HG03280 (cell line): ENCODE measurements at regions not wholly inside any gene's neighbourhood (a gene's known extent, or its start where the extent isn't known, plus 50 kb on each side); places are given as distances from the start of the nearest gene placed in this dataset.

Experiments used
- ATAC-seq: cut with Tn5 transposase; IDR thresholded peaks from one replicate; pipeline ENCODE4 v1.9.1; 2021; ENCODE audit warnings: mild to moderate bottlenecking, moderate library complexity; ENCODE audit not compliant: unreplicated experiment

DNA sequence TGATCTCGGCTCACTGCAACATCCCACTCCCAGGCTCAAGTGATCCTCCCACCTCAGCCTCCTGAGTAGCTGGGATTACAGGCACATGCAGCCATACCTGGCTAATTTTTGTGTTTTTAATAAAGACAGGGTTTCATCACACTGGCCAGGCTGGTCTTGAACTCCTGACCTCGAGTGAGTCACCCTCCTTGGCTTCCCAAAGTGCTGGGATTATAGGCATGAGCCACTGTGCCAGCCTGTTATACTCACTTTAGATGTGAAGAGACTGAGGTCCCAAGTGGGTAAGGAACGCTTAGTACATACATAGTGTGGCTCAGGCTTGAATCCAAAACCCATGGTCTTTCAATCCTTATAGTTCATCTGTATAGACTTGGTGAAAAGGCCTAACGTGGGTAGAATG is 63.7 kb upstream of the EPS8L3 start:
- no peak for ATAC-seq

DNA sequence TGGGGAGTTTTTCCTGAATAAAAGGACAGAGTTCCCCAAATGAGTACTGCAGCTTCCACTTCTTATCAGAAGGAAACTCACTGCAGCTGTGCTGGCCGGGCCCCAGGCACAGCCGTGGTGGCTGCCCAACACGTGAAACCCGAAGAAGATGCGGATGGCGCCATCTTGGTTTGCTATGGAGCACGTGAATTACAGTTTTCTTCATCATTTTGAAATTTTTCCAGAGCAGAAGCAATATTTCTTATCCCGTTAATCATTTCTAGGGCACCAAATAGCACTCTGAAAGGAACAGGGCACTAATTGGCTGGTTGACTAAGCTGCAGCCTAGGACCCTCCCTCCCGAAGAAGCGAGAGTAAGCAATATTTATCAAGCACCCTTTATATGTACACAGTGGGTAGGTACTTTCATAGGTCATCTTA is 63.2 kb upstream of the EPS8L3 start:
- ATAC-seq, result no peak

DNA sequence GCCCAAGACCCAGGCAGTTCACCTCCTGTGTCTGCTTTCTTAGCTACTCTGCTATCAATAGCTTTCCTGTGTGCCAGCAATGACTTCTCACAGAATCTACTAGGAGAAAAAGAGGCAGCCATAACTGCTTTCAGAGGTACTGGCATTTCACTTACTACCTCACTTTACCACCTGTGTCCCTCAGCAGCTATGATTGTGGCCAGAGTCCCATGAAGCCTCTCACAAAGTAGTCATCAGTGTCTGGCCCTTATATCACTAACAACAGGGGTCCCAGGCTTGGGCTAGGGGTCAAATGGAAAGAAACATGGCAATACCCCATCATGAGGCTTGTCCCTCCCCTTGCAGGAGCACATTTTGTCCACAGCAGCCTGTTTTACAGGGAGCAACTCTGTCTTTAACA is 62.7 kb upstream of the EPS8L3 start:
- ATAC-seq, result no peak

DNA sequence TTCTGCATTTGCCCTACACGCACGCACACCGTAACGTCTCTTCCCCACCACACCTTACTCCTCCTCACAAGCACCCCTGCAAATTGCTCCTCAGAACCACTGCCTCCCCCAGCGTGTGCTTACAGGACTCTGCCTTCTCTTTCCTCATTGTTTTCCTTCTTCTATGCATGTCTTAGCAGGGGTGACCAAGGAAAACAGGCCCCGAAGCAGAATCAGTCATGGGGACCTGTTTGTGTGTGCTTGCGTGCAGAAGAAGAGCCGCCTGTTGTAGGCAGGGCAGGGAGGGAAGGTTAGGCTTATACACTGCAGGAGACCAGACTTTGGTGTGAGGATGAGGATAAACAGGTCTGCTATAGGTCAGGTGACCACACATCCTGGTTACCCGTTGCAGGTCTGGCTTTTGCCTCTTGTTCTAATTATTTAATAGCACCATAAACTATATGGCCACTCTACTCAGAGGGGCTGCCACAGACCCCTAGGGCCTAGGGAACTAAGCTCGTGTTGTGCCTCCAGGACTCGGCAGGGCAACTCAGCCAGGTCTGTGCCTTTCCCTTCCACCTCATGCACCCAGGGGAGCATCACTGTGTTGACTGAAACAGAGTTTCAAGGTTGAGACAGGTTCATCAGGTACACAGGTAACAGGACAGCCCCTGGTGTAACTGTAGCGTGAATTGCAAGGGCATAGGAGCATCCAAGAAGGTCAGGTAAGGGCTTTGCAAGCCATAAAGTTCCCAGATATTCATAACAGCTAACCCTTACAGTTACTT is 60.8 kb upstream of the EPS8L3 start:
- no peak for ATAC-seq

DNA sequence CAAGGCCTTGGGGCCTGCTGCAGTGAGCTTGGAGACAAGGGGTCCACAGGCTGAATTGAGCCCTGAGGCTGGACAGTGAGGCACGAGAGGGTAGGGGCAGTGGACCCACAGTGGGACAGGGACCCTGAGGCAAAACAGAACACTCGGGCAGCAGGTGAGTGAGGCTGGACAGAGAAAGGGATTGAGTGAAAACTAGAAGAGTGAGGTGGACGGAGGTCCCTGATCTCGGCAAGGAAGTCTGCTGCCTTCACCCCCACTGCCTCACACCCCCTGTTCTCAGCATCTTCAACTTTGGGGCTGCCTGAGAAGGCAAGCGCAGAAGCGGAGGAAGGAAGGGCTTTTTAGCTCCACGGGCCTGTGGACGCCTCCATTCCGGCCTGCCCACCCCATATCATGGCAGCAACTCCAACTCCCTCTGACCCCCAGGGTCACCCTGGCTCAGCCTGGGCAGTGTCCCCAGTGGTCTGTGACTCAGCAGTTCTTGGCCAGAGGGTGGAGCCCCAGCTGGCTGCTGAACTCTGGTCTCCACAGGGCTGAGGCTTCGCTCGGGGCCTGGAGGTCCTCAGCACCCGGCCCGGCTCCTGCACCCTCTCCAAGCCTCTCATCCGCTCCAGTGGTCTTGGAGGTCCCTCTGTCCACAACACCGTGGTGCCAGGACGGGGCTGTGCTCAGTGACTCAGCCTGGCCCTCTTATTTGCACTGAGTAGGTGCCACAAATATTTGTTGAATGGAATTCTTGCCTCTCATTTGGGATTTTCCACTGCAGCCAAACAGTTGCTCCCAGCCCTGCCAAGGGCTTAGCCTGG is 60.0 kb upstream of the EPS8L3 start:
- ATAC-seq, result no peak

DNA sequence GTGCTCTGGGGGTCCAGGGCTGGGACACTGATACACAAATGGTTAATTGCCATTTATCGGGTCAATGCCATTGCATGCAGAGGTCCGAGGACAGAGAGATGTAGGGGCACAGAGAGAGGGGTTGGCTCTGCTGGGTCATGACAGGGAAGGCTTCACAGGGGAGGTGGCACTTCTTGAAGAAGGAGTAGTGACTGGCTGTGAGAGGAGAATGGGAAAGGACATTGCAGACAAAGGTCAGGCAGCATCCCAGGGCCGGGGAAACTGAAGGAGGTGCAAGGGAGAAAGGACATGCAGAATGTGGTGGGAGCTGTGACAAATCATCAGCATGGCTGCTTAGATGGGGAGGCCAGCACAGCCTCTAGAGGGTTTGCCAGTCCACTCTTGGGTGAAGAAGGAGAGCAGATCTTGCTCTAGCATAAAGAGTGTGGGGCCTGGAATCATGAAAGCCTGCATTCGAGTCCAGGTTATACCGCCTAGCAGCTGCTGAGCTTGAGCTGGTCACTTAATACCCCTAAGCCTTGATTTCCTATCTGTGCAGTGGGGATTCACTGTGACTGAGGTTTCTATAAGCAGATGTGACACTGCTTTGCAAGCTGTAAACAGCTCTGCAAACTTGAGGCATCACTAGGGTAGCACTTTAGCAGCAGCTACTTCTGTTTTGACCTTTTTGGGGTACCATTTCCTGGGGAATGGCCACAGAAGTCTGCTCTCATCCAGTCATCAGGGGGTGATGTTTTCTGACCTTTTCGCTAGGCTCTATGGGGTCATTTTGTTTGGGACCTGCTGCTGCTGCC is 59.2 kb upstream of the EPS8L3 start:
- ATAC-seq, result no peak

DNA sequence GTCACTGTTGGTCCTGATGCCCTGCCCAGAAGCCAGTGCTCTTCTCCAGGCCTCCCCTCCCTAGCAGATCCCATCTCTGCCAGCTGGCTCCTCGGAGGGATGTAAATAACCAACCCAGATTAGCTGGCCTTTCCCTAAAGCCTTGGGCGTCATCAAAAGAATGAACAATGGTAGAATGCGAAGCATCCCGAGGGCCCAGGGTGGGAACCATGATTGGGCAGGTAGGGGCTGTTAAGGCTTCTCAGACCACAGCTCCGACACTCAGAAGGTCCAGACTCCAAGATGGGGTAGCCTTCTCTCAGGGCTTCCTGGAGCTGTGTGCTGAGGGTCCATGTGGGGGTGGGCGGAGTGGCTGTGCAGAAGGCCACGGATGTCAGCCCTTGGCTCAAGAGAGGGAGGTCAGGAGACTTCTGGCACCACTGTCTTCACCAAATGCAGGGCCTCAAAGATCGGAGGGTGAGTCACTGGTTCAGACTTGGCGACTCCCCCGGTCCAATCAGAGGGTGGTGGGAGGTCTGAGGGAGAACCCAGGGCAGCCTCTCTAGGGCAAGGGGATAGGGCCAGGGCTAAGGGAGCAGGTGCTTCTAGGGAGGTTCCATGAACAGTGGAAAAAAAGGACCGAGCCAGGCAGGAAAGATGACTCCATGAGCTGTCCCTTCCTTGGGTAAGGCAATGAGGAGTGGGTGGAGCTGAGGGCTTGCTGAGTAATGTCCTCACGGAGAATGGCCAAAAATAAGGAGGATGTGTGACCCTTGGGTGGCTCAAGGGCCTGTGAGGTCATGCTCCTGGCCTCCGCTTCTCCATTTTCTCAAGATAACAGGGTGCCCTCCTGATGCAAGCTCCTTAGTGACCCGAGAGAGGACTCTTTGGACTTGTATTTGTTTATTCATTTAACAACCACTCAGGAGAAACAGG is 58.4 kb upstream of the EPS8L3 start:
- no peak for ATAC-seq

DNA sequence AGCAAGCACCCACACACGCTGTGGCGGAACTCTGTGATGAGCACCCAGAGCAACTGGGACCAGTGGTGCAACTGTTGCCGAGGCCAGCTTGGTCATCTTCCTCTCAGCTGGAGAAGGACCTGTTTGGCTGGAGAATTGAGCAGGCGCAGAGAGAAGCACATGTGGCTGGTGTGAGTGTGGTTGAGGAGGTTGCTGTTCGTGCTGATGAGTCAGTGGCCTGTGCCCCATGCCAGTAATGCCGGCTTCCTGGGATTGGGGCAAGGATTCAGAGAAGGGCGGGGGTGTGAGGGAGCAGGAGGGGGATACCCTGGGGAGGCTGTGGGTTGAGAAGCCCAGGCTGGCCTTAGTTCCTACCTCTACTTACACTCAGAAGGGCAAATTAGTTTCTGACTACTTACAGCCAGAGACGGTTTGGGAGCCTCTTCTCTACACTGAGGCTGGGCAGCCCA is 57.5 kb upstream of the EPS8L3 start:
- no peak for ATAC-seq

DNA sequence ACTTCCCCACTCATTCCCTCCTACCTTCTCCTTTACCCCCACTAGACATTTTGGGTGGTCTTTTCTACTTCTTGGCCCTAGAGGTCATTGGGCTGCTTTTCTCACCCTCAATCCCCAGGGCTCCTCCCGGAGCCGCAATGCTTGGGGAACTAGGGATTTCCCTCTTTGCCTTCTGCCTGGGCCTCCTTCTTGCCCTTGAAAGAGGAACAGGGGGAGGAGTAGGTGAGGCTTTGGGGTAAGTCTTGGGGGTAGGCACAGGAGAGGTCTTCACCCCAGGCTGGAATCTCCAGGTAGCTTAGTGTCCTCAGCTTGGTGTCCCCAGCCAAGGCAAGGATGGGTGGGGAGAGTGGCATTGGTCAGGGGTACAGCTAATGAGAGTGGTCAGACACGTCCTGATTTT is 56.2 kb upstream of the EPS8L3 start:
- no peak for ATAC-seq

DNA sequence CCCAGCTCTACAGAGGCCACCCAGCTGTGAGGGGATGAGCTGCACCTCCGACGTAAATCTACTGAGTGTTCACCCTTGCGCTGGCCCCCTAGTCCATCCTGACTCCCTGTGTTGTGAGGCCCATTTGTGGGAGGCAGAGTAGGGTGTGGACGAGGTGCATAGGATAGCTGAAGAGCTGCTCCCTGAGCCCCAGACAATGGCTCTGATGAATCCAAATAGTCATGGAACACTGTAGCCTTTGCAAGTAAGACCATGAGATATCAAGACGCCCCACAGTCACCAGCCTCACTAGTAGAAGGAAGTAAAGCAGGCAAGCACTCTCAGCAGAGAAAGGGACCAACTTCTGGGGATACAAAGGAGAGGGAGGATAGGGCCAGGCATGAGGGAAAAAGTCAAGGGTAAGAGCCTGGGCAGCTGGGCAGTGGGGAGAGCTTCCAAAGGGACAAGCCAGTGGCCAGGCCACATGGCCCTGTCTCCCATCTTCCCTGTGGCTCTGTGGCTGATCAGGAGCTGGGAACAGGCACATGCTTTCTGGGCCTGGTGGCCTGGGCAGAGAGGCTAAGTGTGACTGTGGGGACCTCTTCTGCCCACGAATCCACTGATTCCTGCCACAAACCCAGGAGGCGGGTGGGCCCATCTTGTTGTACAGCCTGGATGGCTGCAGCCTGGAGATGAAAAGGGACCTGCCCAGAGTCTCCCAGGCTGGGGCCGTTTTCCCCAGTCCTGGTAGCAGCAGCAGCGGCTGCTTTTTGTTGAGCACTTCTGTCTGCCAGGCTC is 55.5 kb upstream of the EPS8L3 start:
- ATAC-seq, result no peak

DNA sequence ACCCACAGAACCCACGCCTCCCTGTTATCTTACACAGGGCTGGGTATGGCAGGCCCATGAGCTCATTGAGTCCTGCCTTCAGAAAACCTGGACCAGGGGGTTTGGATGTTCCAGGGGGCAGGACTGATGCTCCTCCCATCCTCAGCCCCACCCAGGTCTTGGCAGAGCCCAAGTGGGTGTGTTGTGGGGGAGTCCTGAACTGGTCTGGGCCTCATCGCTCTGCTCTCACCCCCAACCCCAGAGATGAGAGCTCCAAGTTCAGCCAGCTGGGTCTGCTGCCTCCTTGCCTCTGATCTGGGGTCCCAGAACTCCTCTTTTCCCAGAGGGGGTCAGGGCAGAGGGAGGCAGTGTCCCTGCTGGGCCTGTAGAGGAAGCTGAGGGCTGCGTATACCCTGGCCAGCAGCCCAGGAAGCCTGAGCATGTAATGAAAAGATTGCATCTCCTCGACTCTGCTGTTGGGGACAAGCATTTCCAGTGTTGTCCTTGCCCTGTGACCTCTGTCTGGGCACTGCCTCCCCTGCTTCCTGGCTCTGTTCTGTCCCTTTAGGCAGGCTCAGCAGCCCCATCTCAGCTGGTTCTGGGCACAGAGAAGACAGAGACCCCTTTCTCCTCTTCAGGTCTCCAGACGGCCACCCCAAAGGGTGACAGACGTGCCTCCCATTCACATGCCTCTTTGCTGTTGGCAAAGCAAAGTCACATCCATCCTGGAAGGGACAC is 54.7 kb upstream of the EPS8L3 start:
- ATAC-seq, result no peak

DNA sequence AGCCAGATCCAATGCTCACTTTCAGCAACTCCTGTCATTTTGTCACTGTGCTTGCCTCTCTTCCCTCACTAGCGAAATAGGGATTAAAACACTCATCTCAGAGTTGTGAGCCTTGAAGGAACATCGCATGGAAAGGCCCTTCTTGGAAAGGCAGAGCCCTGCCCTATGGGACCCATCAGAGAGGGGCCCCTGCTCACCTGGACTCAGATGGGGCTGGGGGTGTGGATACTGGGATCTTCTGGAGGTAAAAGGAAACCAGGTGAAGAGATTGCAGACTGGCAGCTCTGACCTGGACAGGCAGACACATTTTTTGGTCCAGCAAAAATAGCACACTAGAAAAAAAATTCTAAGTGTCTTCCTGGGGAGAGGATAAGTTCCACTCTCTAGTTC is 54.2 kb upstream of the EPS8L3 start:
- no peak for ATAC-seq

DNA sequence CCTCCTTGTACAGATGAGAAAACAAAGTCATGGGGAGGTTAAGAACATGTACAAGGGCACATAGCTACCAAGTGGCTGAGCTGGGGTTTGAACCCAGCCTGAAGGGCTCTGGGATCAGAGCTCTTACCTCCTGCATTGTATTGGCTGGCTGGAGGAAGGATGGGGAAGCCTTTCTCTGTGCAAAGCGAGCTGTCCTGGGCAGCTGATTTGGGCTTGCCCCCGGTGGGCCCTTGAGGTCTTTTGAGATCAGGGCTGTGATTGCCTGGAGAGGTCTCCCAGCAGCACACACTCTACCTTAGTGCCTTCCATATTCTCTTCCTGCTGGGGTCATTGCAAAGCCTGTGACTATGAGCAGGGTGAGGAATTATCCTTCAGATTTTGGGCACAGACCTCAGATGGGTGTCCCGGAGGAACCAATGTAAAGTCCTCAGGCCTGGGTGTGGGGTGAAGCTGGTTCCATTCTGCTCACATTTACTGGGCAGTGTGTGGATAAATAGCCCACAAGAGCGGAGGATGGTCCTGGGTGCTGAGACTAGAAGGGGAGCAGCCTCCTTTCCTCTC is 53.3 kb upstream of the EPS8L3 start:
- no peak for ATAC-seq

DNA sequence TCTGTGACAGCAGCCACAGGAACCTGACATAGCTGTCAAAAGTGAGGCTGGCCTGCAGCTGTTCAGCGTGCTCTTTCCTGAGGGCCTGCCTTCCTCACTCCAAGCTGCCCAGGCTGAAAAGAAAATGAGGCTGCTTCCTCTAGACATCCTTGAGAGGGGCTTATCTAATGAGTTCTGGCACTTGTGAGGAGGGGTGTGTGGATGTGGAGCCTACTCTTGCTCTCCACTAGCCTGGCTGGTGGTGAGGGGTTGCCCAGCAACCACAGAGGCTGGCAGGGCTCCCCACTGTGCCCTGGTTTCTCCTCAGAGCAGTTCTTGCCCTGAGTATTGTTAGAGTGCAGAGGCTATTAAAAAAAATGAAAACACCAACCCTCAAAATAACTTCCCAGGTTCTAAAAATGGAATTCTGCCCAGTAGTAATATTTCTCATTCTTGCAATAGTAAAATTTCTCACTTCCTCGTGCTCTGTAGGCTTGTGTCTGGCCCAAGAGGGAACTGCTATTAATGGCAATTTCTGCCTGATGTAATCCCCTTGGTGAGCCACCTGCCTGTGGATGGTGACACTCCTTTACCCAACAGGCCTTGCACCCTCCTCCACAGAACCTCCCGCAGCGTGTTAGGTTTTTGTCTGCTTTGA is 52.6 kb upstream of the EPS8L3 start:
- peak; percentile 86 for ATAC-seq

DNA sequence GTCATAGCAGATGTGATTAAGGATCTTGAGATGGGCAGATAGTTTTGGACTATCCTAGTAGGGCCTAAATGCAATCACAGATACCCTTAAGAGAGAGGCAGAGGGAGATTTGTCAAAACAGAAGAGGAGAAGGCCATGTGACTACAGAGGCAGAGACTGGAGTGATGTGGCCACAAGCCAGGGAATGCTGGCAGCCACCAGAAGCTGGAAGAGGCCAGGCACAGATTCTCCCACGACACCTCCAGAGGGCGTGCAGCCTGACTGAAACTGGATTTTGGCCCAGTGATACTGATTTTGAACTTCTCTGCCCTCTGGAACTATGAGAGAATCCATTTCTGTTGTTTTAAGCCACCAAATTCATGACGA is 52.1 kb upstream of the EPS8L3 start:
- ATAC-seq, result no peak

DNA sequence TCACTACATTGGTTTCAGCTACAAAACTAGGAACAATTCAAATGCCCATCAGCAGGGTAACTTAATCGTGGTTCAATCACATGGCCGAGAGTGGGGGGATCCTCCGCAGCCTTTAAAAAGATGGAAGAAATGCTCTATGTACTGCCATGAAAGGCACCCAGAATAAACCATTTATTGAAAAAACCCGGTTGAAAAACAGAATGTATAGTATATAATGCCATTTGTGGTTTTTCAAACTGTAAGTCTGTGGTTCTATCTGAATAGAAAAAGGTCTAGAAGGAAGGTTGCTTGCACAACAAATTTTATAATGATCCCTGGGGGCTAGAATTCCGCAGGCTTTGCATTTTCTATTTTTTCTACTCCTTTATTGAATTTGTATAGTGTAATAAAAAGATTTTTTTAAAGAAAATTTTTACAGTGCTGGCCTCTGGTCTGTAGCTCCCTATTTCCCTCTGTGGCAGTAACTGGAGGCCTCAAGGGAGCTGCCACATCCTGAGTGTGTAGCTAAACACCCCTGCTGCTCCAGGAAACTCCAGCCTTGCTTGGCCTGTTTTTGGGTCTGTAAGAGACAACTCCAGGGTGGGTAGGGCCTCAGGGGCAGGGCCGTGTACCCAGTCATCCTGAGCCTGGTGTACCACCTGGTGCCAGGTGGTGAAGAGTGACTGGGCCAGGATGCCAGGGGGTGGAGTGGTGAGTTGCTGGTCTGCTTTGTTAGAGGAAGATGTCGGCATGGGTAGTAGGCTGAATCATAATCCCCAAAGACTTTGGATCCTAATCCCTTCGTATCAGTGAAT is 51.5 kb upstream of the EPS8L3 start:
- no peak for ATAC-seq

DNA sequence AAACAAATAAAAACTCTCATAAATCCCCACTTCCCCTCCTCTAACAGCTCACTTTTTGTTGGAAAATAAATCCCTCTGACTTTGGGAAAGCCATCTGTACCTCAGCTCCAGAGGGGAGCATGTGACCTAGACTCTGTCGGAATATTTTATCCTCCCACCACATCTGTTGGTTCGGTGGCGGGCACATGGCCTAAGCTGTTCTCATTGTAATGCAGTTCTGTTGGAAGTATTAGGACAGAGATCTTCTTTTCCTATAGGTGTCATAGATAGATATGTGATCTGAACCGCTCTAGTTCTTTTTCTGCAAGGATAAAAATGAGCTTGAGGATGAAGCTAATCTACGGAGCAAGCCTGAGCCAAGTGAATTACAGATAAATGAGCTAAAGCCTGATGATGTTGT is 50.5 kb upstream of the EPS8L3 start:
- no peak for ATAC-seq
